Fibroblast of the aortic adventitia (primary cell): ENCODE measurements at regions not wholly inside any gene's neighbourhood (a gene's known extent, or its start where the extent isn't known, plus 50 kb on each side); places are given as distances from the start of the nearest gene placed in this dataset.

Experiments used
- DNase-seq: peaks from one replicate; pipeline ENCODE4 v3.0.0-alpha.2; 2010; ENCODE audit warnings: low read depth
- H3K4me3 ChIP-seq: 2 replicates; pipeline ENCODE4 v1.5.1; 2011; ENCODE audit warnings: low read depth, mild to moderate bottlenecking, control low read depth, low read length, moderate library complexity
- TF ChIP-seq, protein P1 (sequence below): IDR thresholded peaks from 2 replicates; pipeline ENCODE4 v1.5.1; 2011; ENCODE audit warnings: mild to moderate bottlenecking, low read length, control low read depth, inconsistent platforms; ENCODE audit not compliant: insufficient read depth

DNA sequence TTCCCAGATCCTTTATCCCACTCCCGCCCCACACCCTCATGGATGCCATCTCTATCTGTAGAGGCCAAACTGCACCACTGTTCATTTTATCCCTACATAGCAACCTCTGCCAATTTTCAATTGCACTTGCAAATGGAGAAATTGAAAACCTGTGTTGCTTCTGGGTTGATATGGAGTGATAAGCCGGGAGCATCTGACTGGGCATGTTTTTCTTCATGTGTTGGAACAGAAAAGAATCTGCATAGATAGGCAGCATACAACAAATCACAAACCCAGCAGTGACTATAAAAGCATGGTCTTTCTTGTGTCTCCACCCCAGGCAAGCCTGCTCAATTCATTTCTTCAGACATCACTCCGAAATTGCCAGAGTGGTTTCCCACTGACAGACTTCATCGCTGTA, 608.8 kb upstream of the CAMK1G start:
- no peak for DNase-seq
- no peak overlapping the region for H3K4me3 ChIP-seq
- TF ChIP-seq, protein P1, sequence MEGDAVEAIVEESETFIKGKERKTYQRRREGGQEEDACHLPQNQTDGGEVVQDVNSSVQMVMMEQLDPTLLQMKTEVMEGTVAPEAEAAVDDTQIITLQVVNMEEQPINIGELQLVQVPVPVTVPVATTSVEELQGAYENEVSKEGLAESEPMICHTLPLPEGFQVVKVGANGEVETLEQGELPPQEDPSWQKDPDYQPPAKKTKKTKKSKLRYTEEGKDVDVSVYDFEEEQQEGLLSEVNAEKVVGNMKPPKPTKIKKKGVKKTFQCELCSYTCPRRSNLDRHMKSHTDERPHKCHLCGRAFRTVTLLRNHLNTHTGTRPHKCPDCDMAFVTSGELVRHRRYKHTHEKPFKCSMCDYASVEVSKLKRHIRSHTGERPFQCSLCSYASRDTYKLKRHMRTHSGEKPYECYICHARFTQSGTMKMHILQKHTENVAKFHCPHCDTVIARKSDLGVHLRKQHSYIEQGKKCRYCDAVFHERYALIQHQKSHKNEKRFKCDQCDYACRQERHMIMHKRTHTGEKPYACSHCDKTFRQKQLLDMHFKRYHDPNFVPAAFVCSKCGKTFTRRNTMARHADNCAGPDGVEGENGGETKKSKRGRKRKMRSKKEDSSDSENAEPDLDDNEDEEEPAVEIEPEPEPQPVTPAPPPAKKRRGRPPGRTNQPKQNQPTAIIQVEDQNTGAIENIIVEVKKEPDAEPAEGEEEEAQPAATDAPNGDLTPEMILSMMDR, result no peak

DNA sequence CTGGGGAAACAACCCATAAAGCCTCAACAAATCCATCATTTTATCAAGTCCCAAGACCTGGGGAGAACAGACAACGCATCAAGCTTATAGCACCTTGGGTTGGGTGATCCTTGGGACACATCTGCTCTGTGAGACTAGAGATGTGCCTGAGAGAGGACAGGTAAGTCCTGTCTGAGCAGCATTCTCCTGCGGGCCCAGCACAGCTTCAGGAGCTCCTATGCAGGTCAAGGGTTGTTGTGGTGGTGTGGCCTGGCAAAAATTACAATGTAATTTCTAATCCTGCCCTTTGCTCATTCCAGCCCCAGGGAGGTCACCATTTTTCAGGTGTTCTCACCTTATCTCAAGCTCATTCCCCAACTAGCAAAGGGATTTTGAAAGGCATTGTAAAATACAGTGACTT, 608.1 kb upstream of the CAMK1G start:
- no peak for DNase-seq
- TF ChIP-seq, protein P1, result no peak
- H3K4me3 ChIP-seq, result no peak overlapping the region

DNA sequence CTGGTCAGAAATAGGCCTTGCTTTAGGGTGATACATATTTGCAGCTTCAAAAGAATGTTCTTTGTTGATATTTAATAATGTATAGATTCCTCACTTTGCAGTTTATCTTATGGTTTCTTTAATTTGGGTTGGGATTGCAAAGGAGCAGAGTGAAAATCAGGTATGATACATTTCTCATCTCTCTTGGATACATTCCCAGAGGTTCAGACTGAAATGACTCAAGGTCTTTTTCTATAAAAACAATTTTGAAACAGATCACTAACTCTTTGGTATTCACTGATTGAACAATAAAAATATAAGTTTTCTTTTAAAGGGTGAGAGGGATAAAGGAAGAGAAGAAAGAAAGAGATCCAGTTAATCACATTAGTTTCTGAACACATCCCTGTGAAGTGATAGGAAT, 606.5 kb upstream of the CAMK1G start:
- H3K4me3 ChIP-seq, result no peak overlapping the region
- TF ChIP-seq, protein P1, result no peak
- DNase-seq, result no peak

GRCh38 chr1:208977638-208978256, 605.8 kb upstream of the CAMK1G start:
- TF ChIP-seq, protein P1, result no peak
- no peak overlapping the region for H3K4me3 ChIP-seq
- DNase-seq, result peak; percentile 57

GRCh38 chr1:208979776-208980175, 603.7 kb upstream of the CAMK1G start:
- TF ChIP-seq, protein P1, result no peak
- no peak overlapping the region for H3K4me3 ChIP-seq
- peak; percentile 66 for DNase-seq

DNA sequence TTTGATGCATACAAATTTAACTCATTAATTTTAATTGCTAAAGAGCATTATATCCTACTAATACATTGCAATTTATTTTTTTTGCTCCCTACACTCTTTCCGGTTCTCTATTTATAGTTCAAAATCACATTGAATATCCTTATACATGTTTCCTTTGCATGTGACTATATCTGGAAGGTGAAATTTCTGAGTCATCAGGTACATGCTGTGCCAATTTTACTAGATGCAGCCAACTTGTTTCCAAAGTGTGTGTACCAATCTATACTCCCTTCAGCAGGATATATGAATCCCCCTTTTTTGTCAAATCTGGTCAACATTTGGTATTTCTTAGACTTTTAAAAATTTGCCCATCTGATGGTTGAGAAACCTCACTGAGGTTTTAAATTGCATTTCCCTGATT, 602.9 kb upstream of the CAMK1G start:
- TF ChIP-seq, protein P1, result no peak
- DNase-seq, result peak; percentile 65
- H3K4me3 ChIP-seq, result no peak overlapping the region

DNA sequence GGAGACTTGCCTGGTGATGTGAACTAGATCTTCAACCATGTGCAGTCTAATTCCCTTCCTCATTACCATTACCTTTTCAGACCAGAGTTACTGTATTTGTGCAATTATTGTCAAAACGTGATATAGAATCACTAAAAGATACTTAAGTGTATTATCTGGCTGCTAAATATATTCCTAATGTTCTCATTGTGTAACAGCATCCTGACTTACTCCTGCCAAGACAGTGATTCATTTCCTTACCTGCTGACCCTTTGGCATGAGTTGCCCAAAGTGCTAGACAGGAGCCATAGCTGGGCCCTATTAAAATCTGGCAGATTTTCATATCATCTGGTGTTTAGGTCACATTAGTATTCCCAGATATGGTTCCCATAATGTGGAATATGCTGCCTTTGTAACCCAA, 598.3 kb upstream of the CAMK1G start:
- H3K4me3 ChIP-seq, result no peak overlapping the region
- TF ChIP-seq, protein P1, result no peak
- peak; percentile 78 for DNase-seq
